NCI-H187 treated with DMSO at 0.1 percent for 48 hours (cell line): ENCODE measurements at regions not wholly inside any gene's neighbourhood (a gene's known extent, or its start where the extent isn't known, plus 50 kb on each side); places are given as distances from the start of the nearest gene placed in this dataset.
A peak's percentile ranks its signal among the peaks of the same experiment; 100 is the strongest.
"Not testable (repeated sequence)": the region's sequence is repeated elsewhere in the genome, so short reads cannot be mapped to it uniquely, and the experiment has no call there.

Source experiments
- DNase-seq: peaks from one replicate; lab custom pipeline; 2025; lab: John Stamatoyannopoulos, UW

DNA sequence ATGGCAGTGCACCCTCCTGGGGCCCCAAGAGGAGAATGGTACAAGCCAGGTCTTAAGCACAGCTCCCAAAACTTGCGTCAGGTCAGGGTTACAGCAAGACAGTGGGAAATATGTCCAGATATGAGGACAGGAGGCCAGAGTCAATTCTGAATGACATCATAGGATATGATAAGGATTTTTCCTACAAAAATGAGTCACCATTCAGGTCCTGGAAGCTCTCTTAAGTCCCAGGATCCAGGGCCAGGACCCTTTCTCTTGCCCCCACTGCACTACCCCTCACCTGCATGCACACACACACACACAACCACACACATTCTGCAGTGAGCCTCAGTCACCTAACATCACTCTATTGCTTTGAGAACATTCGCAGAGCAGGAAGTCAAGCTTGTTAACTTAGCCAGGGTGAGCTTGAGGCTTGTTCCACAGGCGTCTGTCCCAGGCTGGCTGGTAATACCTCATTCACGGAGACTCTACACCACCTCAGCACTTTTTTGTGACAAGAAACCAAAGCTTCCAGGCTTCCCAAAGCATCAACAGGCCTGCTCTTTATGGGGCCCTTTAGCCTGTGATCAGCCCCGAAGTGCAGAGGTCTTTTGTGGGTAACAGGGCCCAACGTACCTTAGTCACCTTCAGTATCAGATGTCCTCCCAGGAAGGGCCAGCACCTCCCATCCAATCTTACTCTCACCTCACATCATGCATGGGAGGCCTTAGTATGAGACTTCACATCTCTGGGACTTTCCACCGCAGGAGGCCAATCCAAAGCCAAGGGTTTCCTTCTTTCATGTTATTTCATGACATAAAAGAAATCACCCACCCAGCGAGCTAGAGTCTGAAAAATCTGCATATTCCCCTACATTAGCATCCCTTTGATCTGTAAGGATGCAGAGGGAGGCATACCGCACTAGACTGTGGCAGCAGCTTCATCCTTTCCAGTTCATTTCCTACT is 74.0 kb upstream of the LIPC start:
- no peak for DNase-seq

DNA sequence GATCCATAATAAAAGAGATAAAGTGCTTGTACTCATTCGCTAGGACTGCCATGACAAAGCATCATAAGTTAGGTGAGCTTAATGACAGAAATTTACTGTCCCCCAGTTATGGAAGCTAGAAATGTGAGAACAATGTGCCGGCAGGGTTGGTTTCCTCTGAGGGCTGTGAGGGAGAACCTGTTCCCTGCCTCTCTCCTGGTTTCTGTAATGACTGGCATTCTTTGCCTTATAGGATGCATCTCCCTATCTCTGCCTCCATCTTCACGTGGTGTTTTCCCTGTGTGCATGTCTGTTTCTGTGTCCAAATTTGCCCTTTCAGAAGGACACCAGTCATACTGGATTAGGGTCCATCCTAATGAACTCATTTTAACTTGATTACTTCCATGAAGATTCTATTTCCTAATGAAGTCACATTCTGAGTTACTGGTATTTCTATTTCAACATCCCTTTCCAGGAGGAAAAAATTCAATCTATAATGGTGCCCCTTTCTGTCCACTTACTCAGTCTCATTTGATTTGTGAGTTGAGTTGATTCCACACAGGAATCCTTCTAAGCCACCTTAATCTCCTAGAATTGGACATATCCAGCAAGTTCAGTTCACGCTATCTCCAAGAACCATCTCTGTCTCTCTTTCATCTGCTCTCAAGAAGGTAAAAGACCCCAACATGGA is 71.2 kb upstream of the LIPC start:
- DNase-seq: no peak

DNA sequence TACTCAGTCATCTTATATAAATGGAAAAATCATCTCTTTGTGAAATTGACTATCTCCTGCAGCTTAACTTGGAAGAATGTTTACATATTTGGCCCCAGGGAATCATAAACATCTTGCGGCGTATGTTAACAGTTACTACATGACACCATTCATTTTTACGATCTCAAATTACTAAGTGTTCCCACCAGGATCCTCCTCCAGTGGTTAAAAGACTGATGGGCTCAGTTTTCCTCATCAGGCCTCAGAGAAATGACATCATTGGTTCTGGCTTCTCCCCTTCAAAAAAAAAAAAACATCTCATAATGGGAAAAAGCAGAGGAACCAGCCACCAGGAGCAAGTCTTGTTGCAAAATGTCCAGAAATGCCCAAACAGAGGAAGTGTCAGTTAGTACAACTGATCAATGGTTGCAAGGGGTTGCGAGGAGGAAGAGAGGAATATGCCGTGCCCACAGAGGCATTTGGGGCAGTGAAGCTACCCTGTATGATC is 70.5 kb upstream of the LIPC start:
- DNase-seq: peak; percentile 19

DNA sequence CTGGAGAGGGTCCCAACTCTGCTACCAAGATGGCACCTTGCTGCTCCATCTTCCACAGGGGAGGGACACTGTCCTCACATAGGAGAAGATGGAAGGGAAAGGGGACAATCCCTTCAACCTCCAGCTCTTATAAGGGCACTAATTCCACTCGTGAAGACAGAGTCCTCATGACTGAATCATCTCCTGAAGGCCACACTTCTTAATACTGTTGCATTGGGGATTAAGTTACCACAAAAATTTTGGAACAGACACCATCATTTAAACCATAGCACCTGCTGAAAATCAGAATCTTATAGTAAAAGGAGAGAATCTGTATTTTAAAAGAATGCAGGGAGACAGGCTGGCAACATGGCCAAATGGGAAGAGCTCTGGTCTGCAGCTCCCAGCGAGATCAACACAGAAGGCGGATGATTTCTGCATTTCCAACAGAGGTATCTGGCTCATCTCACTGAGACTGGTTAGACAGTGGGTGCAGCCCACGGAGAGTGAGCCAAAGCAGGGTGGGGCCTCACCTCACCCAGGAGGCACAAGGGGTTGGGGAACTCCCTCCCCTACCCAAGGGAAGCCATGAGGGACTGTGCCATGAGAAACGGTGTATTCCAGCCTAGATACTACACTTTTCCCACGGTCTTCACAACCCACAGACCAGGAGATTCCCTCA is 69.4 kb upstream of the LIPC start:
- no peak for DNase-seq

DNA sequence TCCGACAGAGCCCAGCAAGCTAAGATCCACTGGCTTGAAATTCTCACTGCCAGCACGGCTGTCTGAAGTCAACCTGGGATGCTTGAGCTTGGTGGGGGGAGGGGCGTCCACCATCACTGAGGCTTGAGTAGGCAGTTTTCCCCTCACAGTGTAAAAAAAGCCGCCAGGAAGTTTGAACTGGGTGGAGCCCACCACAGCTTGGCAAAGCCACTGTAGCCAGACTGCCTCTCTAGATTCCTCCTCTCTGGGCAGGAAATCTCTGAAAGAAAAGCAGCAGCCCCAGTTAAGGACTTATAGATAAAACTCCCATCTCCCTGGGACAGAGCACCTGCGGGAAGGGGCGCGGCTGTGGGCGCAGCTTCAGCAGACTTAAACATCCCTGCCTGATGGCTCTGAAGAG is 68.7 kb upstream of the LIPC start:
- DNase-seq: not testable (repeated sequence)

DNA sequence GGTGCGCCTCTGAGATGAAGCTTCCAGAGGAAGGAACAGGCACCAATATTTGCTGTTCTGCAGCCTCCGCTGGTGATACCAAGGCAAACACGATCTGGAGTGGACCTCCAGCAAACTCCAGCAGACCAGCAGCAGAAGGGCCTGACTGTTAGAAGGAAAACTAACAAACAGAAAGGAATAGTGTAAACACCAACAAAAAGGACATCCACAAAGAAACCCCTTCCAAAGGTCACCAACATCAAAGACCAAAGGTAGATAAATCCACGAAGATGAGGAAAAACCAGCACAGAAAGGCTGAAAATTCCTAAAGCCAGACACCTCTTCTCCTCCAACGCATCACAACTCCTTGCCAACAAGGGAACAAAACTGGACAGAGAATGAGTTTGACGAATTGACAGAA is 68.1 kb upstream of the LIPC start:
- not testable (repeated sequence) for DNase-seq

DNA sequence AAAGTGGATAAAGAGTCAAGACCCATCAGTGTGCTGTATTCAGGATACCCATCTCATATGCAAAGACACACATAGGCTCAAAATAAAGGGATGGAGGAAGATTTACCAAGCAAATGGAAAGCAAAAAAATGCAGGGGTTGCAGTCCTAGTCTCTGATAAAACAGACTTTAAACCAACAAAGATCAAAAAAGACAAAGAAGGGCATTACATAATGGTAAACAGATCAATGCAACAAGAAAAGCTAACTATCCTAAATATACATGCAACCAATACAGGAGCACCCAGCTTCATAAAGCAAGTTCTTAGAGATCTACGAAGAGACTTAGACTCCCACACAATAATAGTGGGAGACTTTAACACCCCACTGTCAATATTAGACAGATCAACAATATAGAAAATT is 66.7 kb upstream of the LIPC start:
- DNase-seq: not testable (repeated sequence)

DNA sequence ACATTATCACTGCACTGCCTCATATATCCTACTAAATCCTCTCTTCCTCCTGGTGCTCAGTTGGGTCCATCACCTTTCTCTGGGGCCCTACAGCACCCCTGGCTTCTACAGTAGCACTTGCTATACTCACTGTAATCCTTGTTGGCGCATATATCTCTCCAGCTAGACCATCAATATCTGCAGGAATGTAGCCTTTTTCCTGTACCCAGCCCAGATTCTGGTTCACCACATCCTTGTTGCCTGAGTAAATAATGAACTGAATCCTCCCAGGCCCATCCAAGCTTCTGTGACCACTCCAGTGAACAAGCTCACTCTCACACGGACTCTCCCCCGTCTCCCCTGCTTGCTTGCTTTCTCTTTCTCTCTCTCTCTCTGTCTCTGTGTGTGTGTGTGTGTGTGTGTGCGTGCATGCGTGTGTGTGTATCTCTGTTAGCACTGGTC is 62.5 kb upstream of the LIPC start:
- no peak for DNase-seq

DNA sequence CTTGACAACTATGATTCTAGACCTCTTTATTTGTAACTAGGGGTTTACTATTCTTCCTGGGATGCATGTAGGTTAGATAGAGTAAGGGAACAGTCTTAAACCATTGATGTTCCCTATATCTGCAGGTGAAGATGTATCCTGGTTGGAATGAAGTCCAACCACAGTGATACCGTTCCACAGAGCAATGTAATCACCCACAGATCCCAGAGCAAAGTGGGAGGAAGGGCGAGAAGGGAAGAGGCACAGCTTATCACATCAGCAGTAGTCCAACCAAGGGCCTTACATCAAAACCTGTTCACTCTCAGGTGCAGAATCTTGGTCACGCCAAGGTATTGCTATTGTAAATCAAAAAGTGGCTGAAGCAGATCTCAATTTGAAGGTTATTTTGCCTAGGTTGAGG is 61.8 kb upstream of the LIPC start:
- no peak for DNase-seq

DNA sequence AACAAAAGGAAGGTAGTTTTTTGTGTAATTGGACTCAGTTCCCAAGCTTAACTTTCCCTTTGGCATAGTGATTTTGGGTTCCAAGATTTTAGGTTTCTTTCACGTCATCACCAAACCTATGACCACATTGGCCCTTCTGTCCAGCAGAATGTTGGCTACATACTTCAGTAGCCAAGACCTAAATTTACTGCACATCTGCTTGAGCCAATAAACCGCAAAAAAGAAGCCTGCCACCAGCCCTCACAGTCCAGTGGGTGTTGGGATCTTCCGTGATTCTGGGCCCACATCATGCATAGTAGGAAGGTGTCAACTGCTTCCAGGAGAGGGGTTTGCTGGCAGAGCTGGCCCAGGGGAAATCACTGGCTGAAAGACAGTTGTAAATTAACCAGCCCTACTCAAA is 57.6 kb upstream of the LIPC start:
- DNase-seq: no peak

DNA sequence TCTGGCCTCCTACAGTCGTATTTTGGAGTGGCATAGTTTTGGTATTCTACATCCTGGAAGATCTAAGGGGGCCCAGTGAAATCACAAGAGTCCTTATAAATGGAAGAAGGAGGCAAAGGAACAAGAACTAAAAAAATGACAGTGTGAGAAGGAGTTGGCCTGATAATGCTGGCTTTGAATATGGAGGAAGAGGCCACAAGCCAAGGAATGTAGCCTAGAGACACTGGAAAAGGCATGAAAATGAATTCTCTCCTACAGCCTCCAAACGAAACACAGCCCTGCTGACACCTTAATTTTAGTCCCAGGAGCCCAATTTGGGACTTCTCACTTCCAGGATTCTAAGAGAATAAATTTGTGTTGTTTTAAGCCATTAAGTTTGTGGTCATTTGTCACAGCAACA is 54.6 kb upstream of the LIPC start:
- no peak for DNase-seq

DNA sequence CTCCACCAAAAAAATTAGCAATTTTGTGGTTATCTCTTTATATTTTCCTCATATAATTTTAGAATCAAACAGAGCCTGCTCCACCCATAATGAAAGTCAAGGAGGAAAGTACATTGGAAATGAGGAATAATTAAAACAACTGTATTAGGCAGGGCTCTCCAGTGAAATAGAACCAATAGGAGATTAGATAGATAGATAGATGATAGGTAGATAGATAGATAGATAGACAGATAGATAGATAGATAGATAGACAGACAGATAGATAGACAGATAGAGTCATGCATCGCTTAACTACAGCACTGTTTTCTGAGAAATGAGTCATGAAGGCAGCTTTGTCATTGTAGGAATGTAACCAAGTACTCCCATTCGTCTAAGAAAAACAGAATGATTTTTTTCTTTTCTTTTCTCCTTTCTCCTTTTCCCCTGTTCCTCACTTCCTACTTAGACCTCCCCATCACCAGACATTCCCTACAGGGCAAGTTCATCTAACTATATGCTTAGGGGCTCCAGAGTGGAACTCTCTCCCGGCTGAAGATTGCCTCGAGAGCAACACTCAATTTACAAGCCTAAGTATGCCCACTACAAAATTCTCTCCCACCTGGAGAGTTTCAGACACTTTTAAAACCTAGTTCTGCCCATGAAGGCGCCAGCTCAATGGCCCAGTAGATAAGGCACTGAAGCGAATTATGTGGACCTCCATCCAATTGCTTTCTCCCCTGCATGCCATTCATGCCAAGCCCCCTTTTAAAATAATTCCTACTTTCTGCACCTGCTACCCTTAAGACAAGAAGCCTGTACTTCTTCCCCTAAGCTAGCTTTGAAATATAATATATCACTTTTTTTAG is 53.3 kb upstream of the LIPC start:
- no peak for DNase-seq

DNA sequence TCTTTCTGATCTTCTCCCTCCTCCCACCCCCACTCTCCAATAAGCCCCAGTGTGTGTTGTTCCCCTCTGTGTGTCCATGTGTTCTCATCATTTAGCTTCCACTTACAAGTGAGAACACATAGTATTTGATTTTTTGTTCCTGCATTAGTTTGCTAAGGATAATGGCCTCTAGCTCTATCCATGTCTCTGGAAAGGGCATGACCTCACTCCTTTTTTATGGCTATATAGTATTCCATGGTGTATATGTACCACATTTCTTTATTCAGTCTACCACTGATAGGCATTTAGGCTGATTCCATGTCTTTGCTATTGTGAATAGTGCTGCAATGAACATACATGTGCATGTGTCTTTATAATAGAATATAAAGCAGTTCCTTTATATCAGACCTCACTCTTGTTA is 52.3 kb upstream of the LIPC start:
- DNase-seq: not testable (repeated sequence)

DNA sequence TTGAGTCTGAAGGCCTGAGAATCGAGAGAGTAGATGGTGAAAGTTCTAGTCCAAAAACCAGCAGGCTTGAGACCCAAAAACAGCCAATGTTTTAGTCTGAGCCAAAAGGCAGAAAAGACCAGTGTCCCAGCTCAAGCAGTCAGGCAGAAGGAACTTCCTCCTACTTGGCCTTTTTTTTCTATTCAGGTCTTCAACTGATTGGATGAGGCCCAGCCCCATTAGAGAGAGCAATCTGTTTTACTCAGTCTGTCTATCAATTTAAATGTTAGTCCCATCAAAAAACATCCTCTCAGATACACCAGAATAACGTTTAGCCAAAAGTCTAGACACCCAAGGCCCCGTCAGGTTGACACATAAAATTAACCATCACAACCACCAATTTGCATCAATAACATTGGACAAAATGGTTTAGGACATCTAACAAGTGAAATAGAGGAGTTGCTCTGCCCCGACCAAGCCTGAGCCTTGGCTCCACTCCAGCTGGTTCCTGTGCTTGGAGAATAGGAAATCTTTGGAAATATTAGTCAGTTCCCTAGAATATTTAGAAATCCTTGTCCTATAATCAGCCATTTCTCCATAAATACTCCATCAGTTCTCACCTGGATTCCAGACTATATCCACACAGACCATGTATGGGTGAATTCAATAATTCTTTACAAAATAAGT is 51.4 kb upstream of the LIPC start:
- no peak for DNase-seq

DNA sequence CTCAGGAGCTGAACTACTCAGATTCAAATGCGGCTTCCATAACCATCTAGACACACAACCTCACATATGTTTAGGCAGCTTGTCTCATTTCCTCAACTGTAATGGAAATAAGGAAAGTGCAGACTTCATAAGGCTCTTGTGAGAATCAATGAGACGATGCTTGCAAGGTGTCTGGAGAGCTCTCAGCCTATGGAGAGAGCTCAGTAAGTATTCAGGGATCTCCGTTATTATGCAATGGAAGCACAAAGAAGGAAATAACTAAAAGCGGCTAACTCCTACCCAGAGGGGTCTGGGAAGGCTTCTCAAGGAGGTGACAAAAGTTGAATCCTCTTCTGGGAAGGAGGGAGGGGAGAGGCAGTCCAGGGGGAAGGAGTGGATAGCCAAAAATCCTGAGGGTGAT is 50.1 kb upstream of the LIPC start:
- no peak for DNase-seq
